ENCODE measurements at regions not wholly inside any gene's neighbourhood (a gene's known extent, or its start where the extent isn't known, plus 50 kb on each side); places are given as distances from the start of the nearest gene placed in this dataset.

GRCh38 chr6:16979677-16980370 lies 122.0 kb upstream of the STMND1 start:
- Histone ChIP-seq H3K9me2 (ENCODE audit: insufficient read depth) (peaks cover 10% of the 10 kb centered on the region), H3K36me3 (ENCODE audit: insufficient read depth) (no peaks in the 10 kb centered on the region), H3K4me3 (no peak overlapping the region), H3K4me2 (no peak overlapping the region), H3K4me1 (ENCODE audit: insufficient read depth) (no peaks in the 10 kb centered on the region), H4K20me1 (replicated peaks; ENCODE audit: insufficient read depth) (no peaks in the 10 kb centered on the region; the same call in 1 of the 2 replicates), H3K79me2 (replicated peaks; ENCODE audit: insufficient read depth) (no peaks in the 10 kb centered on the region), H2AFZ (no peak overlapping the region), H3F3A (replicated peaks; ENCODE audit: low read depth) (no peaks in the 10 kb centered on the region), H3K27ac (ENCODE audit: low read depth) (no peak overlapping the region), H3K27me3 (ENCODE audit: insufficient read depth) (no peaks in the 10 kb centered on the region)
- no peak overlapping the region for H3K27ac Mint-ChIP-seq
- H3K4me1 Mint-ChIP-seq: no peaks in the 10 kb centered on the region
- DNase-seq (ENCODE audit: low spot score) (no peak), ATAC-seq (no peak)
- no peaks in the 10 kb centered on the region for H3K36me3 Mint-ChIP-seq (ENCODE audit: low read depth)
- H3K27me3 Mint-ChIP-seq (ENCODE audit: insufficient read depth, low read depth, poor library complexity): no peaks in the 10 kb centered on the region
- TF ChIP-seq EZH2 (IDR thresholded peaks at IDR 0.05; ENCODE audit: low read depth, unreplicated experiment) (no peak), ETS1 (IDR thresholded peaks at IDR 0.05) (no peak), STAT1 (IDR thresholded peaks at IDR 0.05; ENCODE audit: unreplicated experiment) (no peak), POLR2AphosphoS5 (IDR thresholded peaks at IDR 0.05; ENCODE audit: low read depth) (no peak), EZH2phosphoT487 (IDR thresholded peaks at IDR 0.05; ENCODE audit: unreplicated experiment) (no peak), NANOG (IDR thresholded peaks at IDR 0.05; ENCODE audit: borderline replicate concordance) (no peak), ZNF331 (CRISPR knock-in tag; IDR thresholded peaks at IDR 0.05; ENCODE audit: low read depth) (no peak), JUNB (IDR thresholded peaks at IDR 0.05; ENCODE audit: unreplicated experiment) (no peak), ZNF114 (CRISPR knock-in tag; IDR thresholded peaks at IDR 0.05) (no peak), CREB1 (CRISPR knock-in tag; IDR thresholded peaks at IDR 0.05; ENCODE audit: low read depth) (no peak)
- TF ChIP-seq, protein P1, sequence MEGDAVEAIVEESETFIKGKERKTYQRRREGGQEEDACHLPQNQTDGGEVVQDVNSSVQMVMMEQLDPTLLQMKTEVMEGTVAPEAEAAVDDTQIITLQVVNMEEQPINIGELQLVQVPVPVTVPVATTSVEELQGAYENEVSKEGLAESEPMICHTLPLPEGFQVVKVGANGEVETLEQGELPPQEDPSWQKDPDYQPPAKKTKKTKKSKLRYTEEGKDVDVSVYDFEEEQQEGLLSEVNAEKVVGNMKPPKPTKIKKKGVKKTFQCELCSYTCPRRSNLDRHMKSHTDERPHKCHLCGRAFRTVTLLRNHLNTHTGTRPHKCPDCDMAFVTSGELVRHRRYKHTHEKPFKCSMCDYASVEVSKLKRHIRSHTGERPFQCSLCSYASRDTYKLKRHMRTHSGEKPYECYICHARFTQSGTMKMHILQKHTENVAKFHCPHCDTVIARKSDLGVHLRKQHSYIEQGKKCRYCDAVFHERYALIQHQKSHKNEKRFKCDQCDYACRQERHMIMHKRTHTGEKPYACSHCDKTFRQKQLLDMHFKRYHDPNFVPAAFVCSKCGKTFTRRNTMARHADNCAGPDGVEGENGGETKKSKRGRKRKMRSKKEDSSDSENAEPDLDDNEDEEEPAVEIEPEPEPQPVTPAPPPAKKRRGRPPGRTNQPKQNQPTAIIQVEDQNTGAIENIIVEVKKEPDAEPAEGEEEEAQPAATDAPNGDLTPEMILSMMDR (conservative IDR thresholded peaks at IDR 0.05; ENCODE audit: low read depth in 2 of 2): no peak
- TF ChIP-seq, protein P2, sequence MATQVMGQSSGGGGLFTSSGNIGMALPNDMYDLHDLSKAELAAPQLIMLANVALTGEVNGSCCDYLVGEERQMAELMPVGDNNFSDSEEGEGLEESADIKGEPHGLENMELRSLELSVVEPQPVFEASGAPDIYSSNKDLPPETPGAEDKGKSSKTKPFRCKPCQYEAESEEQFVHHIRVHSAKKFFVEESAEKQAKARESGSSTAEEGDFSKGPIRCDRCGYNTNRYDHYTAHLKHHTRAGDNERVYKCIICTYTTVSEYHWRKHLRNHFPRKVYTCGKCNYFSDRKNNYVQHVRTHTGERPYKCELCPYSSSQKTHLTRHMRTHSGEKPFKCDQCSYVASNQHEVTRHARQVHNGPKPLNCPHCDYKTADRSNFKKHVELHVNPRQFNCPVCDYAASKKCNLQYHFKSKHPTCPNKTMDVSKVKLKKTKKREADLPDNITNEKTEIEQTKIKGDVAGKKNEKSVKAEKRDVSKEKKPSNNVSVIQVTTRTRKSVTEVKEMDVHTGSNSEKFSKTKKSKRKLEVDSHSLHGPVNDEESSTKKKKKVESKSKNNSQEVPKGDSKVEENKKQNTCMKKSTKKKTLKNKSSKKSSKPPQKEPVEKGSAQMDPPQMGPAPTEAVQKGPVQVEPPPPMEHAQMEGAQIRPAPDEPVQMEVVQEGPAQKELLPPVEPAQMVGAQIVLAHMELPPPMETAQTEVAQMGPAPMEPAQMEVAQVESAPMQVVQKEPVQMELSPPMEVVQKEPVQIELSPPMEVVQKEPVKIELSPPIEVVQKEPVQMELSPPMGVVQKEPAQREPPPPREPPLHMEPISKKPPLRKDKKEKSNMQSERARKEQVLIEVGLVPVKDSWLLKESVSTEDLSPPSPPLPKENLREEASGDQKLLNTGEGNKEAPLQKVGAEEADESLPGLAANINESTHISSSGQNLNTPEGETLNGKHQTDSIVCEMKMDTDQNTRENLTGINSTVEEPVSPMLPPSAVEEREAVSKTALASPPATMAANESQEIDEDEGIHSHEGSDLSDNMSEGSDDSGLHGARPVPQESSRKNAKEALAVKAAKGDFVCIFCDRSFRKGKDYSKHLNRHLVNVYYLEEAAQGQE (IDR thresholded peaks at IDR 0.05; ENCODE audit: unreplicated experiment): no peak
- TF ChIP-seq, protein P3, sequence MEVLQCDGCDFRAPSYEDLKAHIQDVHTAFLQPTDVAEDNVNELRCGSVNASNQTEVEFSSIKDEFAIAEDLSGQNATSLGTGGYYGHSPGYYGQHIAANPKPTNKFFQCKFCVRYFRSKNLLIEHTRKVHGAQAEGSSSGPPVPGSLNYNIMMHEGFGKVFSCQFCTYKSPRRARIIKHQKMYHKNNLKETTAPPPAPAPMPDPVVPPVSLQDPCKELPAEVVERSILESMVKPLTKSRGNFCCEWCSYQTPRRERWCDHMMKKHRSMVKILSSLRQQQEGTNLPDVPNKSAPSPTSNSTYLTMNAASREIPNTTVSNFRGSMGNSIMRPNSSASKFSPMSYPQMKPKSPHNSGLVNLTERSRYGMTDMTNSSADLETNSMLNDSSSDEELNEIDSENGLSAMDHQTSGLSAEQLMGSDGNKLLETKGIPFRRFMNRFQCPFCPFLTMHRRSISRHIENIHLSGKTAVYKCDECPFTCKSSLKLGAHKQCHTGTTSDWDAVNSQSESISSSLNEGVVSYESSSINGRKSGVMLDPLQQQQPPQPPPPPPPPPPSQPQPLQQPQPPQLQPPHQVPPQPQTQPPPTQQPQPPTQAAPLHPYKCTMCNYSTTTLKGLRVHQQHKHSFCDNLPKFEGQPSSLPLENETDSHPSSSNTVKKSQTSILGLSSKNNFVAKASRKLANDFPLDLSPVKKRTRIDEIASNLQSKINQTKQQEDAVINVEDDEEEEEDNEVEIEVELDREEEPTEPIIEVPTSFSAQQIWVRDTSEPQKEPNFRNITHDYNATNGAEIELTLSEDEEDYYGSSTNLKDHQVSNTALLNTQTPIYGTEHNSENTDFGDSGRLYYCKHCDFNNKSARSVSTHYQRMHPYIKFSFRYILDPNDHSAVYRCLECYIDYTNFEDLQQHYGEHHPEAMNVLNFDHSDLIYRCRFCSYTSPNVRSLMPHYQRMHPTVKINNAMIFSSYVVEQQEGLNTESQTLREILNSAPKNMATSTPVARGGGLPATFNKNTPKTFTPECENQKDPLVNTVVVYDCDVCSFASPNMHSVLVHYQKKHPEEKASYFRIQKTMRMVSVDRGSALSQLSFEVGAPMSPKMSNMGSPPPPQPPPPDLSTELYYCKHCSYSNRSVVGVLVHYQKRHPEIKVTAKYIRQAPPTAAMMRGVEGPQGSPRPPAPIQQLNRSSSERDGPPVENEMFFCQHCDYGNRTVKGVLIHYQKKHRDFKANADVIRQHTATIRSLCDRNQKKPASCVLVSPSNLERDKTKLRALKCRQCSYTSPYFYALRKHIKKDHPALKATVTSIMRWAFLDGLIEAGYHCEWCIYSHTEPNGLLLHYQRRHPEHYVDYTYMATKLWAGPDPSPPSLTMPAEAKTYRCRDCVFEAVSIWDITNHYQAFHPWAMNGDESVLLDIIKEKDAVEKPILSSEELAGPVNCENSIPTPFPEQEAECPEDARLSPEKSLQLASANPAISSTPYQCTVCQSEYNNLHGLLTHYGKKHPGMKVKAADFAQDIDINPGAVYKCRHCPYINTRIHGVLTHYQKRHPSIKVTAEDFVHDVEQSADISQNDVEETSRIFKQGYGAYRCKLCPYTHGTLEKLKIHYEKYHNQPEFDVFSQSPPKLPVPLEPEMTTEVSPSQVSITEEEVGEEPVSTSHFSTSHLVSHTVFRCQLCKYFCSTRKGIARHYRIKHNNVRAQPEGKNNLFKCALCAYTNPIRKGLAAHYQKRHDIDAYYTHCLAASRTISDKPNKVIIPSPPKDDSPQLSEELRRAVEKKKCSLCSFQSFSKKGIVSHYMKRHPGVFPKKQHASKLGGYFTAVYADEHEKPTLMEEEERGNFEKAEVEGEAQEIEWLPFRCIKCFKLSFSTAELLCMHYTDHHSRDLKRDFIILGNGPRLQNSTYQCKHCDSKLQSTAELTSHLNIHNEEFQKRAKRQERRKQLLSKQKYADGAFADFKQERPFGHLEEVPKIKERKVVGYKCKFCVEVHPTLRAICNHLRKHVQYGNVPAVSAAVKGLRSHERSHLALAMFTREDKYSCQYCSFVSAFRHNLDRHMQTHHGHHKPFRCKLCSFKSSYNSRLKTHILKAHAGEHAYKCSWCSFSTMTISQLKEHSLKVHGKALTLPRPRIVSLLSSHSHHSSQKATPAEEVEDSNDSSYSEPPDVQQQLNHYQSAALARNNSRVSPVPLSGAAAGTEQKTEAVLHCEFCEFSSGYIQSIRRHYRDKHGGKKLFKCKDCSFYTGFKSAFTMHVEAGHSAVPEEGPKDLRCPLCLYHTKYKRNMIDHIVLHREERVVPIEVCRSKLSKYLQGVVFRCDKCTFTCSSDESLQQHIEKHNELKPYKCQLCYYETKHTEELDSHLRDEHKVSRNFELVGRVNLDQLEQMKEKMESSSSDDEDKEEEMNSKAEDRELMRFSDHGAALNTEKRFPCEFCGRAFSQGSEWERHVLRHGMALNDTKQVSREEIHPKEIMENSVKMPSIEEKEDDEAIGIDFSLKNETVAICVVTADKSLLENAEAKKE (CRISPR knock-in tag; IDR thresholded peaks at IDR 0.05): no peak
- no peaks in the 10 kb centered on the region for H3K9me3 Mint-ChIP-seq
- H3K4me3 Mint-ChIP-seq: no peak overlapping the region

Measured in GM23338 (cell line).